Endothelial cell of umbilical vein (primary cell): ENCODE measurements at regions not wholly inside any gene's neighbourhood (a gene's known extent, or its start where the extent isn't known, plus 50 kb on each side); places are given as distances from the start of the nearest gene placed in this dataset.

Experiments used
- BruUV-seq: library from RNA; stranded (reverse); fragments of 400-500 nt; replicated peaks from 2 replicates; lab custom pipeline; 2021; lab: Mats Ljungman, UMichigan
- CTCF ChIA-PET: fragments of 300-600, 350-600 bp; sonication (Branson Sonifier 250); formaldehyde crosslinking; loops from one replicate; lab custom pipeline; 2021; ENCODE audit warnings: antibody characterized with exemption, inconsistent platforms; lab: Charles Lee
- POLR2A ChIA-PET: fragments of 300-600, 350-600 bp; sonication (Branson Sonifier 250); formaldehyde crosslinking; loops from one replicate; lab custom pipeline; 2021; ENCODE audit warnings: antibody characterized with exemption, inconsistent platforms; lab: Charles Lee
- DNase-seq: peaks from one replicate; pipeline ENCODE4 v3.0.0-alpha.2; 2011; ENCODE audit warnings: low read depth, low spot score
- FAIRE-seq: peaks from 2 replicates; lab custom pipeline; 2011; peaks lifted over from hg19 to GRCh38; lab: Jason Lieb, UNC
- H2AFZ ChIP-seq: 2 replicates; pipeline ENCODE4 v1.6.0; 2012; ENCODE audit warnings: low read depth, low read length, control low read depth, inconsistent platforms
- H3K27ac ChIP-seq: 2 replicates; pipeline ENCODE4 v1.5.1; 2011; ENCODE audit warnings: low read depth, mild to moderate bottlenecking, control low read depth, low read length, moderate library complexity; ENCODE audit not compliant: insufficient read depth
- H3K27me3 ChIP-seq, 2 experiments: 2 replicates each; pipeline versions ENCODE4 v1.6.0 to v1.6.1; 2011; ENCODE audit warnings: low read length in 2 of 2, mixed read lengths in 1 of 2; ENCODE audit not compliant: control insufficient read depth in 2 of 2, insufficient read depth in 2 of 2
- H3K36me3 ChIP-seq, 2 experiments: 2 replicates in 1 of 2; 3 replicates in 1 of 2; pipeline ENCODE4 v1.5.1; 2011; ENCODE audit warnings: low read length in 2 of 2, mild to moderate bottlenecking in 1 of 2, moderate library complexity in 1 of 2; ENCODE audit not compliant: control insufficient read depth in 2 of 2, insufficient read depth in 2 of 2; ENCODE audit errors: extremely low read depth in 1 of 2
- H3K4me1 ChIP-seq: 3 replicates; pipeline ENCODE4 v1.5.1; 2011; ENCODE audit warnings: mild to moderate bottlenecking, low read length; ENCODE audit not compliant: control insufficient read depth, insufficient read depth; ENCODE audit errors: extremely low read depth
- H3K4me2 ChIP-seq: 2 replicates; pipeline ENCODE4 v1.6.1; 2011; ENCODE audit warnings: low read length, control low read depth, mixed read lengths; ENCODE audit not compliant: insufficient read depth
- H3K4me3 ChIP-seq, 3 experiments: fragments of 200-600 bp in 1 of 3; sonication (generic), shearing (Covaris generic) in 1 of 3; replicated peaks in 1 of 3; 2 replicates each; pipeline ENCODE4 v1.5.1; 2011 to 2016; ENCODE audit warnings: control low read depth in 3 of 3, low read length in 3 of 3, mild to moderate bottlenecking in 2 of 3, inconsistent platforms in 1 of 3, low read depth in 1 of 3, moderate library complexity in 1 of 3; ENCODE audit not compliant: insufficient read depth in 1 of 3
- H3K79me2 ChIP-seq: 2 replicates; pipeline ENCODE4 v1.6.0; 2012; ENCODE audit warnings: low read length, inconsistent platforms; ENCODE audit not compliant: control insufficient read depth, insufficient read depth
- H3K9ac ChIP-seq: replicated peaks from 2 replicates; pipeline ENCODE3; 2011; ENCODE audit warnings: low read length, control low read depth; ENCODE audit not compliant: insufficient read depth; ENCODE audit errors: extremely low read depth
- H3K9me1 ChIP-seq: replicated peaks from 3 replicates; pipeline ENCODE4 v1.6.0; 2011; ENCODE audit warnings: mild to moderate bottlenecking, low read length; ENCODE audit not compliant: control insufficient read depth, insufficient read depth; ENCODE audit errors: extremely low read depth
- H3K9me3 ChIP-seq: replicated peaks from 2 replicates; pipeline ENCODE4 v1.5.1; 2012; ENCODE audit warnings: low read length, inconsistent platforms; ENCODE audit not compliant: control insufficient read depth, insufficient read depth
- H4K20me1 ChIP-seq: replicated peaks from 2 replicates; pipeline ENCODE3; 2011; ENCODE audit warnings: mild to moderate bottlenecking, low read length; ENCODE audit not compliant: control insufficient read depth, insufficient read depth; ENCODE audit errors: extremely low read depth
- CTCF ChIP-seq, 2 donors: IDR thresholded peaks; 1 replicate in 1 of 2; 2 replicates in 1 of 2; pipeline ENCODE4 v1.5.1; 2011; ENCODE audit warnings: low read length in 2 of 2, mild to moderate bottlenecking in 2 of 2, moderate library complexity in 2 of 2, control low read depth in 1 of 2, inconsistent platforms in 1 of 2, low read depth in 1 of 2; ENCODE audit not compliant: insufficient read depth in 1 of 2; ENCODE audit errors: extremely low read depth in 1 of 2
- EZH2 ChIP-seq: IDR thresholded peaks from 2 replicates; pipeline ENCODE4 v1.6.1; 2012; ENCODE audit warnings: borderline replicate concordance, low read depth, mild to moderate bottlenecking, moderate library complexity, low read length, inconsistent platforms; ENCODE audit not compliant: severe bottlenecking
- FOS ChIP-seq: IDR thresholded peaks from 2 replicates; pipeline ENCODE4 v1.6.1; 2011; ENCODE audit warnings: mild to moderate bottlenecking, low read length, moderate library complexity, borderline replicate concordance; ENCODE audit not compliant: insufficient read depth
- GATA2 ChIP-seq: IDR thresholded peaks from 2 replicates; pipeline ENCODE4 v1.7.0; 2011; ENCODE audit warnings: low read depth, mild to moderate bottlenecking, moderate library complexity, mixed read lengths, low read length; ENCODE audit not compliant: insufficient read length, insufficient read depth
- JUN ChIP-seq: IDR thresholded peaks from 2 replicates; pipeline ENCODE4 v1.6.1; 2011; ENCODE audit warnings: borderline replicate concordance, low read depth; ENCODE audit not compliant: insufficient read length, insufficient read depth
- MAX ChIP-seq: IDR thresholded peaks from 2 replicates; pipeline ENCODE4 v1.6.1; 2011; ENCODE audit not compliant: insufficient read depth, insufficient read length
- MYC ChIP-seq: IDR thresholded peaks from one replicate; pipeline ENCODE4 v1.6.1; 2011; ENCODE audit warnings: mild to moderate bottlenecking, low read depth, low read length
- POLR2A ChIP-seq: IDR thresholded peaks from 2 replicates; pipeline ENCODE4 v1.6.1; 2012; ENCODE audit warnings: low read depth, mild to moderate bottlenecking, control low read depth, low read length
- POLR2AphosphoS5 ChIP-seq: IDR thresholded peaks from 2 replicates; pipeline ENCODE4 v1.6.1; 2012; ENCODE audit warnings: low read depth, mild to moderate bottlenecking, control low read depth, low read length, moderate library complexity; ENCODE audit not compliant: insufficient read depth
- dilution Hi-C: fragments of 300-500 bp; cut with MboI; formaldehyde crosslinking; loops from one replicate; pipeline ENCODE4 v1.15.0; 2019; ENCODE audit warnings: low sequenced_read_pairs; ENCODE audit not compliant: extremely low pct_ligation_motif_present
- intact Hi-C: fragments of 100-400 bp; cut with micrococcal nuclease; formaldehyde crosslinking; loops from one replicate; pipeline ENCODE4 v1.10.0; 2022

GRCh38 chr6:74504941-74505340 lies 700.9 kb downstream of the COL12A1 start:
- no peak overlapping the region for H3K4me3 ChIP-seq
- FAIRE-seq (no peak), DNase-seq (no peak)
- no peaks in the 10 kb centered on the region for H3K79me2 ChIP-seq
- H3K9ac ChIP-seq = no peak overlapping the region
- no peaks in the 10 kb centered on the region for H3K36me3 ChIP-seq
- H3K4me1 ChIP-seq = no peaks in the 10 kb centered on the region
- no peaks in the 10 kb centered on the region for H3K9me1 ChIP-seq
- ChIA-PET POLR2A (no interaction called here), CTCF (interaction anchor here (1.3 kb wide), 1 partner anchor 12 kb away, joined by 3 read pairs; no protein-coding TSS in a partner anchor)
- H3K9me3 ChIP-seq = no peaks in the 10 kb centered on the region
- H3K27ac ChIP-seq = no peak overlapping the region
- no peak for TF ChIP-seq POLR2AphosphoS5
- no peak for TF ChIP-seq POLR2A
- TF ChIP-seq GATA2 = no peak
- TF ChIP-seq JUN = no peak
- no peak for TF ChIP-seq MAX
- no peak for TF ChIP-seq EZH2
- TF ChIP-seq FOS = no peak
- no peak for TF ChIP-seq MYC
- TF ChIP-seq CTCF (IDR thresholded peaks at IDR 0.05; ENCODE audit: extremely low read depth in 1 of 2, insufficient read depth in 1 of 2, low read depth in 1 of 2, low read length in 2 of 2) = no peak
- intact Hi-C loops = no loop called here
- H4K20me1 ChIP-seq = no peaks in the 10 kb centered on the region
- no TSS peak for BruUV-seq
- H3K4me2 ChIP-seq = no peak overlapping the region
- peaks cover 0 to 5% of the 10 kb centered on the region in 2 experiments for H3K27me3 ChIP-seq
- no peak overlapping the region for H2AFZ ChIP-seq
- dilution Hi-C loops = no loop called here
